Neural crest cell (in vitro differentiated cells): ENCODE measurements at regions not wholly inside any gene's neighbourhood (a gene's known extent, or its start where the extent isn't known, plus 50 kb on each side); places are given as distances from the start of the nearest gene placed in this dataset.

Experiments
- DNase-seq: peaks from one replicate; pipeline ENCODE4 v3.0.0; 2021; ENCODE audit warnings: low read depth, mixed read lengths, low spot score
- H3K27ac Mint-ChIP-seq: one replicate; pipeline ENCODE4 v1.8.0; 2021; ENCODE audit warnings: mild to moderate bottlenecking, mixed read lengths; ENCODE audit not compliant: unreplicated experiment
- H3K27me3 Mint-ChIP-seq: 2 replicates; pipeline ENCODE4 v1.8.0; 2021; ENCODE audit warnings: low read depth, mild to moderate bottlenecking, mixed read lengths
- H3K36me3 Mint-ChIP-seq: 2 replicates; pipeline ENCODE4 v1.8.0; 2021; ENCODE audit warnings: low read depth, mild to moderate bottlenecking, mixed read lengths
- H3K4me1 Mint-ChIP-seq: 2 replicates; pipeline ENCODE4 v1.8.0; 2021; ENCODE audit warnings: mixed read lengths
- H3K4me3 Mint-ChIP-seq: one replicate; pipeline ENCODE4 v1.8.0; 2021; ENCODE audit warnings: mild to moderate bottlenecking, mixed read lengths
- H3K9me3 Mint-ChIP-seq: 2 replicates; pipeline ENCODE4 v1.8.0; 2021; ENCODE audit warnings: mixed read lengths
- CTCF ChIP-seq: fragments of 200-600 bp; sonication (generic); conservative IDR thresholded peaks from 2 replicates; pipeline ENCODE4 v1.5.0; 2021; ENCODE audit warnings: antibody characterized with exemption, mild to moderate bottlenecking

- TF ChIP-seq CTCF: no peak
- H3K36me3 Mint-ChIP-seq: peaks cover 22% of the 10 kb centered on the region
- H3K4me3 Mint-ChIP-seq: no peak overlapping the region
- no peak overlapping the region for H3K27ac Mint-ChIP-seq
- H3K27me3 Mint-ChIP-seq: no peaks in the 10 kb centered on the region
- DNase-seq: no peak
- H3K4me1 Mint-ChIP-seq: peaks cover 36% of the 10 kb centered on the region
- H3K9me3 Mint-ChIP-seq: peaks cover 9% of the 10 kb centered on the region
Measured at GRCh38 chr17:14772776-14773175, 471.9 kb downstream of the HS3ST3B1 start.

DNA sequence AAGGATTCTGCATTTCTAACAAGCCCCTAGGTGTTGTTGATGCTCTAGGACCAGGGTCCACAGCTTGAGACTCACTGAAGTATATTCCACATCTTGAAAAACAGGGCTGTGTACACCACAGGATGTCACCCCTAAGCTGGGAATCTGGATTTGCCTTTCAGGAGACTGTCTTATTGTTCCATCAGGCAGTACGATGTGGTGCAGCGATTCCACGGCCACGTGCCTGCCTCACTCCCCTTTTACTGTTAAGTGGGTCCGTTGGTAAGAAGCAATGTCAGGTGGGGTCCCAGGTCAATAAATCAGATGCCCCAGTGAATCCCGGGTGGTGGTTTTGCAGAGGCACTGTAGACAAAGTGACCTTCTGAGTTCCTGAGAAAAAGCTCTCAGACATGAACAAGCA lies 470.7 kb downstream of the HS3ST3B1 start:
- Mint-ChIP-seq H3K27me3 (no peaks in the 10 kb centered on the region), H3K4me1 (peaks cover 27% of the 10 kb centered on the region), H3K4me3 (no peak overlapping the region), H3K9me3 (peaks cover 9% of the 10 kb centered on the region), H3K27ac (no peak overlapping the region), H3K36me3 (peaks cover 19% of the 10 kb centered on the region)
- DNase-seq: no peak
- TF ChIP-seq CTCF: no peak

DNA sequence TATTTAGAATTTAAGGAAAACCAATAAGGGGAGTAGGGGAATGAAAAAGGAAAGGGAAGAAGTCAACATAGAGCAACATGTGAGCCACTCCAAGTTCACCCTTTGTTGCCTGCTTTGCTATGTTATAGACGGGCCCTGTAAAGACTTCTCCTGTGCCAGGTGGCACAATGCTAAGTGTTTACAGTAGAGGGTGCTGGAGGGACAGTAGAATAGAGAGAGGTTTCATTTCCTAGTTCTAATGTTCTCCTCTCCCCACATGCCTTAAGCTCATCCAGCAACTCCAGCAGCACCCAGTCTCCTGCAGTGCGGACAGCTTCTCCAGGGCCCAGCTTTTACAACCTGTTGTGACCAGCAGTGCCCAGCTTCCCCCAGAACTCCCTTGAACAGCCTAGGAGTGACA lies 468.0 kb downstream of the HS3ST3B1 start:
- DNase-seq: no peak
- H3K27me3 Mint-ChIP-seq: no peaks in the 10 kb centered on the region
- no peak for TF ChIP-seq CTCF
- H3K27ac Mint-ChIP-seq: no peak overlapping the region
- peaks cover 5% of the 10 kb centered on the region for H3K9me3 Mint-ChIP-seq
- peaks cover 18% of the 10 kb centered on the region for H3K36me3 Mint-ChIP-seq
- H3K4me3 Mint-ChIP-seq: no peak overlapping the region
- peaks cover 13% of the 10 kb centered on the region for H3K4me1 Mint-ChIP-seq

DNA sequence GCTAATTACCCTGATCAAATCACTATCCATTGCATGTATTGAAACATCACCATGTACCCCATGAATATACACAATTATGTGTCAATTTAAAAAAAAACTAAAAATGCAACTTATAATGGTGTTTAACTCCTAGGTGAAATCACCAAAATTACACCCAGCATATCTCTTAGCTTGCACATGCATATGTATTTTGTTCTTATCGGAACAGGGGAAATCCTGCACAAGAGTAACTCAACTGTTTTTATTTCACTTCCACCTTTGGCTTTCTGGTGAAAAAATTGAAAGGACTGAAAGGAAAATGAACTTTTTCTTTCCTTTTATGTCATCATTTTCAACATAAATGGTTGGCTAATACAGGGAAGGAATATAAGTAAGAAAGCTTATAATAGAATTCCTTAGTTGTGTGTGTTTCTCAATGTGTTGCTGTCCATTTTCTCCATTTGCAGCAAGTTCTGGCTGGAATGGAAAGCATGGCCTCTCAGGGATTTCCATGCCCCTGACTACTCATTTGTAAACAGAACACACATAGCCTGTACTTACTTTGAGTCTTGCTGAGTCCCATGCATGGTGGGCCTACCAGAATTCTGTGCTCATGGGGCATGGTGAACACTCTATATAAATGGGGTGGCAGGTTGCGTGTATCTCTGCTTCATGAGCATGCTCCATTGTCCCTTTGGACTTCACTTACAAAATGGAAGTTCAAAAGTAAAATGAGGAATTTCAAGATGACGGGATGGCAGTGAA lies 462.0 kb downstream of the HS3ST3B1 start:
- Mint-ChIP-seq H3K36me3 (peaks cover 11% of the 10 kb centered on the region), H3K4me3 (no peak overlapping the region), H3K4me1 (peaks cover 8% of the 10 kb centered on the region), H3K27me3 (no peaks in the 10 kb centered on the region), H3K27ac (no peak overlapping the region), H3K9me3 (peaks cover 4% of the 10 kb centered on the region)
- TF ChIP-seq CTCF: no peak
- no peak for DNase-seq

GRCh38 chr17:14760719-14761411 lies 460.0 kb downstream of the HS3ST3B1 start:
- no peak for TF ChIP-seq CTCF
- Mint-ChIP-seq H3K27me3 (no peaks in the 10 kb centered on the region), H3K27ac (no peak overlapping the region), H3K36me3 (peaks cover 8% of the 10 kb centered on the region), H3K4me3 (no peak overlapping the region), H3K9me3 (peaks cover 4% of the 10 kb centered on the region), H3K4me1 (peaks cover 5% of the 10 kb centered on the region)
- no peak for DNase-seq
